Sigmoid colon (tissue), 4 donors: ENCODE measurements at regions not wholly inside any gene's neighbourhood (a gene's known extent, or its start where the extent isn't known, plus 50 kb on each side); places are given as distances from the start of the nearest gene placed in this dataset.

ENCODE experiments used
- POLR2A ChIP-seq, 2 donors: fragments of 450-650 bp; IDR thresholded peaks; one replicate each; pipeline ENCODE4 v1.6.1; 2016; ENCODE audit warnings: antibody characterized with exemption in 2 of 2, mild to moderate bottlenecking in 2 of 2, moderate library complexity in 2 of 2
- POLR2AphosphoS5 ChIP-seq, 4 donors: sonication (generic); formaldehyde crosslinking; IDR thresholded peaks; one replicate each; pipeline ENCODE4 v1.6.1; 2017; ENCODE audit warnings: antibody characterized with exemption in 4 of 4
- TF ChIP-seq, protein P1 (sequence below), 4 experiments: fragments of 450-650 bp in 3 of 4; fragments of 200-600 bp in 1 of 4; IDR thresholded peaks; one replicate each; pipeline ENCODE4 v1.5.1; 2016 to 2019; ENCODE audit warnings: antibody characterized with exemption in 4 of 4, mild to moderate bottlenecking in 3 of 4, moderate library complexity in 2 of 4

GRCh38 chr16:80909720-80910119 lies 97.0 kb downstream of the CMC2 start:
- TF ChIP-seq POLR2A (IDR thresholded peaks at IDR 0.05) (no peak), POLR2AphosphoS5 (IDR thresholded peaks at IDR 0.05) (no peak)
- TF ChIP-seq, protein P1, sequence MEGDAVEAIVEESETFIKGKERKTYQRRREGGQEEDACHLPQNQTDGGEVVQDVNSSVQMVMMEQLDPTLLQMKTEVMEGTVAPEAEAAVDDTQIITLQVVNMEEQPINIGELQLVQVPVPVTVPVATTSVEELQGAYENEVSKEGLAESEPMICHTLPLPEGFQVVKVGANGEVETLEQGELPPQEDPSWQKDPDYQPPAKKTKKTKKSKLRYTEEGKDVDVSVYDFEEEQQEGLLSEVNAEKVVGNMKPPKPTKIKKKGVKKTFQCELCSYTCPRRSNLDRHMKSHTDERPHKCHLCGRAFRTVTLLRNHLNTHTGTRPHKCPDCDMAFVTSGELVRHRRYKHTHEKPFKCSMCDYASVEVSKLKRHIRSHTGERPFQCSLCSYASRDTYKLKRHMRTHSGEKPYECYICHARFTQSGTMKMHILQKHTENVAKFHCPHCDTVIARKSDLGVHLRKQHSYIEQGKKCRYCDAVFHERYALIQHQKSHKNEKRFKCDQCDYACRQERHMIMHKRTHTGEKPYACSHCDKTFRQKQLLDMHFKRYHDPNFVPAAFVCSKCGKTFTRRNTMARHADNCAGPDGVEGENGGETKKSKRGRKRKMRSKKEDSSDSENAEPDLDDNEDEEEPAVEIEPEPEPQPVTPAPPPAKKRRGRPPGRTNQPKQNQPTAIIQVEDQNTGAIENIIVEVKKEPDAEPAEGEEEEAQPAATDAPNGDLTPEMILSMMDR (IDR thresholded peaks at IDR 0.05) = no peak
